CD8-positive, alpha-beta memory T cell (primary cell): ENCODE measurements at regions not wholly inside any gene's neighbourhood (a gene's known extent, or its start where the extent isn't known, plus 50 kb on each side); places are given as distances from the start of the nearest gene placed in this dataset.

Experiments
- CTCF ChIA-PET: fragments of 350-600 bp; sonication (Branson Sonifier 250); formaldehyde crosslinking; loops from one replicate; lab custom pipeline; 2021; ENCODE audit warnings: antibody characterized with exemption; lab: Charles Lee
- POLR2A ChIA-PET: fragments of 350-600 bp; sonication (Branson Sonifier 250); formaldehyde crosslinking; loops from one replicate; lab custom pipeline; 2021; ENCODE audit warnings: antibody characterized with exemption; lab: Charles Lee
- DNase-seq, 5 donors: peaks; one replicate each; pipeline versions ENCODE4 v3.0.0 to v3.0.0-alpha.2; 2020 to 2022; ENCODE audit warnings: mixed read lengths in 1 of 5
- H3K27ac ChIP-seq: one replicate; pipeline ENCODE4 v1.7.0; 2013; ENCODE audit warnings: low read depth, mild to moderate bottlenecking, low read length, moderate library complexity
- H3K27me3 ChIP-seq: 2 replicates; pipeline ENCODE4 v1.7.0; 2013; ENCODE audit warnings: low read length, mild to moderate bottlenecking; ENCODE audit not compliant: insufficient read depth, poor library complexity, severe bottlenecking
- H3K36me3 ChIP-seq: 2 replicates; pipeline ENCODE4 v1.7.0; 2013; ENCODE audit warnings: mild to moderate bottlenecking, low read length, moderate library complexity; ENCODE audit not compliant: insufficient read depth
- H3K4me1 ChIP-seq: 2 replicates; pipeline ENCODE4 v1.7.0; 2013; ENCODE audit warnings: mild to moderate bottlenecking, low read length, moderate library complexity; ENCODE audit not compliant: insufficient read depth
- H3K4me3 ChIP-seq: 2 replicates; pipeline ENCODE4 v1.7.0; 2013; ENCODE audit warnings: mild to moderate bottlenecking, low read length
- H3K9me3 ChIP-seq: 2 replicates; pipeline ENCODE4 v1.7.0; 2013; ENCODE audit warnings: mild to moderate bottlenecking, low read length
- H3K27ac Mint-ChIP-seq, 8 donors: one replicate each; pipeline ENCODE4 v1.8.0; 2020 to 2021; ENCODE audit warnings: mixed read lengths in 8 of 8, mild to moderate bottlenecking in 6 of 8, inconsistent platforms in 3 of 8, moderate library complexity in 3 of 8
- H3K27me3 Mint-ChIP-seq, 2 donors: one replicate each; pipeline ENCODE4 v1.8.0; 2020 to 2021; ENCODE audit warnings: mixed read lengths in 2 of 2, mild to moderate bottlenecking in 1 of 2, moderate library complexity in 1 of 2
- H3K36me3 Mint-ChIP-seq, 3 donors: one replicate each; pipeline ENCODE4 v1.8.0; 2020 to 2021; ENCODE audit warnings: mixed read lengths in 3 of 3, inconsistent platforms in 1 of 3, mild to moderate bottlenecking in 1 of 3
- H3K4me1 Mint-ChIP-seq, 3 donors: one replicate each; pipeline ENCODE4 v1.8.0; 2020 to 2021; ENCODE audit warnings: mixed read lengths in 3 of 3, inconsistent platforms in 1 of 3, mild to moderate bottlenecking in 1 of 3
- H3K4me3 Mint-ChIP-seq, 7 donors: one replicate each; pipeline ENCODE4 v1.8.0; 2020 to 2021; ENCODE audit warnings: mixed read lengths in 7 of 7, mild to moderate bottlenecking in 6 of 7, moderate library complexity in 4 of 7, inconsistent platforms in 2 of 7
- H3K9me3 Mint-ChIP-seq, 5 donors: one replicate each; pipeline ENCODE4 v1.8.0; 2020 to 2022; ENCODE audit warnings: mixed read lengths in 5 of 5, mild to moderate bottlenecking in 3 of 5, moderate library complexity in 2 of 5, inconsistent platforms in 1 of 5

GRCh38 chr21:21605521-21605920 is 607.3 kb downstream of the NCAM2 start:
- no peaks in the 10 kb centered on the region for H3K36me3 ChIP-seq
- H3K4me3 ChIP-seq: no peak overlapping the region
- no peaks in the 10 kb centered on the region for H3K9me3 ChIP-seq
- Mint-ChIP-seq H3K27ac (no peak overlapping the region), H3K9me3 (peaks cover 0 to 40% (median 5%) of the 10 kb centered on the region in 5 donors), H3K4me1 (no peaks in the 10 kb centered on the region), H3K36me3 (no peaks in the 10 kb centered on the region), H3K4me3 (no peak overlapping the region), H3K27me3 (no peaks in the 10 kb centered on the region)
- DNase-seq: no peak
- CTCF ChIA-PET: no interaction called here
- no peak overlapping the region for H3K27ac ChIP-seq
- POLR2A ChIA-PET: no interaction called here
- H3K4me1 ChIP-seq: no peaks in the 10 kb centered on the region
- H3K27me3 ChIP-seq: no peaks in the 10 kb centered on the region

- no peaks in the 10 kb centered on the region for H3K27me3 Mint-ChIP-seq
- CTCF ChIA-PET: no interaction called here
- H3K27me3 ChIP-seq: no peaks in the 10 kb centered on the region
Observed at GRCh38 chr21:21606041-21606440, 607.8 kb downstream of the NCAM2 start.

GRCh38 chr21:21612466-21612865 is 614.3 kb downstream of the NCAM2 start:
- no peaks in the 10 kb centered on the region for H3K4me1 Mint-ChIP-seq
- no peak for DNase-seq
- CTCF ChIA-PET: interaction anchor here (1.1 kb wide), 1 partner anchor 15 kb away, joined by 3 read pairs; no protein-coding TSS in a partner anchor
- H3K27ac Mint-ChIP-seq: no peak overlapping the region
- no peaks in the 10 kb centered on the region for H3K4me1 ChIP-seq
- H3K4me3 ChIP-seq: no peak overlapping the region
- no peaks in the 10 kb centered on the region for H3K9me3 ChIP-seq
- H3K27me3 ChIP-seq: no peaks in the 10 kb centered on the region
- H3K27me3 Mint-ChIP-seq: no peaks in the 10 kb centered on the region
- H3K4me3 Mint-ChIP-seq: no peak overlapping the region
- H3K36me3 Mint-ChIP-seq: no peaks in the 10 kb centered on the region
- POLR2A ChIA-PET: no interaction called here
- no peaks in the 10 kb centered on the region for H3K36me3 ChIP-seq
- no peak overlapping the region for H3K27ac ChIP-seq
- peaks cover 0 to 11% (median 6%) of the 10 kb centered on the region in 5 donors for H3K9me3 Mint-ChIP-seq

More at GRCh38 chr21:21606041-21606440, 607.8 kb downstream of the NCAM2 start:
- Mint-ChIP-seq H3K4me3 (no peak overlapping the region), H3K27ac (no peak overlapping the region), H3K36me3 (no peaks in the 10 kb centered on the region), H3K4me1 (no peaks in the 10 kb centered on the region), H3K9me3 (peaks cover 0 to 35% (median 7%) of the 10 kb centered on the region in 5 donors)
- Histone ChIP-seq H3K4me1 (no peaks in the 10 kb centered on the region), H3K27ac (no peak overlapping the region), H3K4me3 (no peak overlapping the region), H3K9me3 (no peaks in the 10 kb centered on the region), H3K36me3 (no peaks in the 10 kb centered on the region)
- DNase-seq: no peak
- POLR2A ChIA-PET: no interaction called here

- Histone ChIP-seq H3K27ac (no peak overlapping the region), H3K4me1 (no peaks in the 10 kb centered on the region), H3K27me3 (no peaks in the 10 kb centered on the region), H3K4me3 (no peak overlapping the region), H3K9me3 (no peaks in the 10 kb centered on the region), H3K36me3 (no peaks in the 10 kb centered on the region)
- Mint-ChIP-seq H3K36me3 (no peaks in the 10 kb centered on the region), H3K27ac (no peak overlapping the region), H3K9me3 (peaks cover 3 to 13% (median 8%) of the 10 kb centered on the region in 5 donors), H3K4me1 (no peaks in the 10 kb centered on the region), H3K4me3 (no peak overlapping the region), H3K27me3 (no peaks in the 10 kb centered on the region)
- no peak for DNase-seq
- CTCF ChIA-PET: no interaction called here
- POLR2A ChIA-PET: no interaction called here
Observed at GRCh38 chr21:21614966-21615365, 616.8 kb downstream of the NCAM2 start.

DNA sequence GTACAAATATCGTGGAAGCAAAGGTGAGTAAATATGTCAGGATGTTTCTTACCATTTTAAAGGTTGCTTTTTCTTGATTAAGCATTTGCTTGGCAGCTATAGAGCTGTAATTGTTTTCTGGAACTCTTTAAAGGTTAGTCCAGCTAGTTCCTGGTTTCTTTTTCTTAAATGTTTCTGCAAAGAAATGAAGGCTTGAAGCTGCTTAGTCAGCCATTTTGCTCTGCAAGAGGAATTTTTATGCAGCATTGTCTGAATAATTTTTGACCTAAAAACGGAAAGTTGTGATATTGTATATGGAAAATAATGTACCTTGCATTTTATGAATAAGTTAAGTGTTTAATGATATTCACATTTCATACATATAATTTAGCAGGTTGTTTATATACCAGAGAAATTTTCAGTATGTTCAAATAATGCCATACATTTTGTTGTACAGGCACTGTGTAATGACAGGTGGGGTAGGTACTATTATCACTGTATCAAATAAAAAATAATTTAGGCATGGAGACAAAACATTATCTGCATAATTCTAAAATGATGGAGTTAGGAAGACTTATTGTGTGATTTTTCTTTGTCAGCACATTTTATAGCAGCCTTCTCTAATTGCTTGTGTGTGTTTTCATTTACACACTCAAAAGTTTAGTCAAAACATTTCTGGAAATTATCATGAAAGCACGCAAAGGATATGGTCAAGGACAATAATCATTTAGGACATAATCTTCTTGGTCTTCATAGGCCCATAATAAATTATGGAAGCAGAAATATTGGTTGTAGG is 624.4 kb downstream of the NCAM2 start:
- no peaks in the 10 kb centered on the region for H3K9me3 ChIP-seq
- no peak overlapping the region for H3K27ac ChIP-seq
- H3K36me3 ChIP-seq: no peaks in the 10 kb centered on the region
- no peaks in the 10 kb centered on the region for H3K27me3 ChIP-seq
- Mint-ChIP-seq H3K4me3 (no peak overlapping the region), H3K9me3 (peaks cover 3 to 26% (median 9%) of the 10 kb centered on the region in 5 donors), H3K4me1 (no peaks in the 10 kb centered on the region), H3K36me3 (peaks cover 0 to 5% (median 0%) of the 10 kb centered on the region in 3 donors), H3K27ac (no peak overlapping the region), H3K27me3 (no peaks in the 10 kb centered on the region)
- CTCF ChIA-PET: no interaction called here
- H3K4me1 ChIP-seq: no peaks in the 10 kb centered on the region
- H3K4me3 ChIP-seq: no peak overlapping the region
- POLR2A ChIA-PET: no interaction called here
- DNase-seq: no peak

- Histone ChIP-seq H3K4me3 (no peak overlapping the region), H3K9me3 (no peaks in the 10 kb centered on the region), H3K4me1 (no peaks in the 10 kb centered on the region), H3K27me3 (no peaks in the 10 kb centered on the region), H3K36me3 (no peaks in the 10 kb centered on the region), H3K27ac (no peak overlapping the region)
- CTCF ChIA-PET: no interaction called here
- no peaks in the 10 kb centered on the region for H3K27me3 Mint-ChIP-seq
- H3K4me3 Mint-ChIP-seq: no peak overlapping the region
- POLR2A ChIA-PET: no interaction called here
- peaks cover 5 to 27% (median 6%) of the 10 kb centered on the region in 5 donors for H3K9me3 Mint-ChIP-seq
- H3K4me1 Mint-ChIP-seq: no peaks in the 10 kb centered on the region
- H3K27ac Mint-ChIP-seq: no peak overlapping the region
- peaks cover 0 to 5% (median 0%) of the 10 kb centered on the region in 3 donors for H3K36me3 Mint-ChIP-seq
- no peak for DNase-seq
Observed at GRCh38 chr21:21624674-21625073, 626.5 kb downstream of the NCAM2 start.

DNA sequence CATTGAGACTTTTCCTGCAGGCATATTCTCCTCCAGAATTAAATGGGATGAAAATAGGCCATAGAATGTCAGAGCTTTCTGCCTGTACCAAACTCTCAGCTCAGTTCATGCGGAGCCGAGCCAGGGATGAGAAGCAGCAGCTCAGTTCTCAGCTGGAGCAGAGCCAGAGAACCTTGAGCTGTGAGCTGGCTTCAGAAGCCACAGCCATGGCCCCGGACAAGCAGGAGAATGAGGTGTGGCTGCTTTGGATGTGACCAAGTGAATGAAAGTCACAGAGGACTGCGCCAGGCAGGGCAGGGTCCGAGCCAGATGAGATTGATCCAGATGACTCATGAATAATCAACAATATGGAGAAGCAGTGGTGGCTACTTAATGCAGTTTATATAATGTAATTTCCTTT is 633.8 kb downstream of the NCAM2 start:
- H3K27me3 Mint-ChIP-seq: no peaks in the 10 kb centered on the region
- no peaks in the 10 kb centered on the region for H3K4me1 Mint-ChIP-seq
- no peaks in the 10 kb centered on the region for H3K36me3 ChIP-seq
- DNase-seq: no peak
- H3K4me1 ChIP-seq: no peaks in the 10 kb centered on the region
- no peak overlapping the region for H3K27ac ChIP-seq
- H3K27ac Mint-ChIP-seq: no peak overlapping the region
- ChIA-PET CTCF (no interaction called here), POLR2A (no interaction called here)
- H3K9me3 Mint-ChIP-seq: peaks cover 6 to 25% (median 11%) of the 10 kb centered on the region in 5 donors
- H3K9me3 ChIP-seq: no peaks in the 10 kb centered on the region
- H3K4me3 Mint-ChIP-seq: no peak overlapping the region
- H3K27me3 ChIP-seq: no peaks in the 10 kb centered on the region
- no peak overlapping the region for H3K4me3 ChIP-seq
- H3K36me3 Mint-ChIP-seq: peaks cover 0 to 3% (median 0%) of the 10 kb centered on the region in 3 donors

GRCh38 chr21:21632926-21633325 is 634.7 kb downstream of the NCAM2 start:
- Histone ChIP-seq H3K27ac (no peak overlapping the region), H3K36me3 (no peaks in the 10 kb centered on the region), H3K4me3 (no peak overlapping the region), H3K9me3 (no peaks in the 10 kb centered on the region), H3K4me1 (no peaks in the 10 kb centered on the region), H3K27me3 (no peaks in the 10 kb centered on the region)
- peaks cover 6 to 26% (median 12%) of the 10 kb centered on the region in 5 donors for H3K9me3 Mint-ChIP-seq
- H3K36me3 Mint-ChIP-seq: no peaks in the 10 kb centered on the region
- H3K4me3 Mint-ChIP-seq: no peak overlapping the region
- CTCF ChIA-PET: no interaction called here
- POLR2A ChIA-PET: no interaction called here
- DNase-seq: no peak
- no peaks in the 10 kb centered on the region for H3K4me1 Mint-ChIP-seq
- H3K27me3 Mint-ChIP-seq: no peaks in the 10 kb centered on the region
- H3K27ac Mint-ChIP-seq: no peak overlapping the region
